Naive B cell (primary cell): ENCODE measurements at regions not wholly inside any gene's neighbourhood (a gene's known extent, or its start where the extent isn't known, plus 50 kb on each side); places are given as distances from the start of the nearest gene placed in this dataset.

Experiments
- ATAC-seq, 2 donors: fragments of 150-1000 bp; cut with Tn5 transposase; 2 replicates each; pipeline ENCODE4 v1.10.0; 2021; ENCODE audit warnings: low read depth in 2 of 2, mild to moderate bottlenecking in 2 of 2, moderate library complexity in 2 of 2
- DNase-seq: peaks from one replicate; pipeline ENCODE4 v3.0.0; 2022
- H3K27ac Mint-ChIP-seq, 6 donors: one replicate each; pipeline ENCODE4 v1.8.0; 2020 to 2022; ENCODE audit warnings: mild to moderate bottlenecking in 6 of 6, mixed read lengths in 6 of 6, moderate library complexity in 5 of 6, inconsistent platforms in 2 of 6
- H3K27me3 Mint-ChIP-seq, 3 donors: one replicate each; pipeline ENCODE4 v1.8.0; 2021 to 2022; ENCODE audit warnings: mixed read lengths in 3 of 3, mild to moderate bottlenecking in 1 of 3
- H3K36me3 Mint-ChIP-seq, 2 donors: one replicate each; pipeline ENCODE4 v1.8.0; 2020 to 2022; ENCODE audit warnings: mixed read lengths in 2 of 2, inconsistent platforms in 1 of 2, mild to moderate bottlenecking in 1 of 2
- H3K4me1 Mint-ChIP-seq, 3 donors: one replicate each; pipeline ENCODE4 v1.8.0; 2020 to 2022; ENCODE audit warnings: mixed read lengths in 3 of 3, inconsistent platforms in 1 of 3, mild to moderate bottlenecking in 1 of 3, moderate library complexity in 1 of 3
- H3K4me3 Mint-ChIP-seq, 8 donors: one replicate each; pipeline ENCODE4 v1.8.0; 2020 to 2022; ENCODE audit warnings: mild to moderate bottlenecking in 8 of 8, mixed read lengths in 8 of 8, moderate library complexity in 8 of 8, inconsistent platforms in 2 of 8
- H3K9me3 Mint-ChIP-seq, 7 donors: one replicate each; pipeline ENCODE4 v1.8.0; 2020 to 2022; ENCODE audit warnings: mixed read lengths in 7 of 7, mild to moderate bottlenecking in 5 of 7, inconsistent platforms in 2 of 7, moderate library complexity in 1 of 7

DNA sequence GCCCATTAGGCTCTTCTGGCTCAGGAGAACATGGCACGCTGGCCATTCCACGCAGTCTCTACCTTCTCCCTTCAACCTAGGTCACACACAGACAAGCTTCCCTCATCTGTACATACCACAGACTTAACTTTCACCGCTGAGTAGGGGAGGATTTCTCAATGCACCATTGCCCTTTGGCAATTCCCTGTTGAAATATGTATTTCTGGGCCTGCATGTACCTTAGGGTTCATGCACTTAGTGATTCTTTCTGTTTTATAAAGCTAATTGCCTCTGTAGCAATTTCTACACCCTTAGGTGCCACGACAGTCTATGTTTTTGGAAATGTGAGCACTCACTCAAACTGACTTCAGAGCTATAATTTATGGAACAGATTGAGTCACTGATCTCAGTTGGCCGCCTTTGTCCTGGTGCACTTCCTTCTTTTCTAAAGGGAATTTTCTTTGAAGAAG lies 253.8 kb upstream of the PRDM1 start:
- H3K4me3 Mint-ChIP-seq: no peak overlapping the region
- H3K36me3 Mint-ChIP-seq: no peaks in the 10 kb centered on the region
- H3K27me3 Mint-ChIP-seq: no peaks in the 10 kb centered on the region
- H3K4me1 Mint-ChIP-seq: peaks cover 9 to 30% (median 26%) of the 10 kb centered on the region in 3 donors
- DNase-seq (no peak), ATAC-seq (no peak)
- peak overlapping the region in 1 of 6 donors; percentile 11 for H3K27ac Mint-ChIP-seq
- no peaks in the 10 kb centered on the region for H3K9me3 Mint-ChIP-seq

DNA sequence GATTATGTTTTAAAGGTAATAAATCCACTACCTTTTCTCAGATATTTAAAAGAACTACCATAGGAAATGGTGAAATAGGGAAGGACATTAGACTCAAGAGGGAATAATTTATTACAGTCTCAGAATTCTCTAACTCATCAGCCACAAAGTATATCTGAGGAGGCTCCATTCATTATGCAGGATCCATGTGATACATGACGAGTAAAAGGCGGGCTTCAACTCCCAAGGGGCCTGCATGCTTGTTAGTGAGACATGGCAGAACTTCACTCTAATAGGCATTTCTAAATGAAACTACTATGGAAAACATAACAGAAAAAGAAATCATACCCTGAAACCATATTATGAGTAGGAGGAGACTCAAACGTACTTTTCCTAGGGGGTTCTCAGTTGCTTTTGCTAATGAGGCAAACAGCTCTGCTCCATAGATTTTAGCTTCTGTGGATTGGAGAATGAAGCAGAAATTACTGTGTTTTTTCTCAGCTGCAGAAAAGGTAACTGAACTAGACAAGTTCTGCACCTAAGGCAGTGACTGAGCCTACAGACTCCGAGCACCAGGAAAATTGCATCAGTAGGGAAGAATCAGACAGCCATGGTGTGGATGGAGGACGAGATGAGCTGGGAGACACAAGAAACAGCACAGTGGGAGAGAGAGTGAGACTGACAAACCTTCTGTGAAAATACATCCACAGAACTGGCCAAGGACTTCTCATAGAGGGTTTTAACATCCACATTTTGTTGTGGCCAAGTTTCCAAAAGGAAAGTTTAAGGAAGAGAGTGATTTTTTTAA lies 254.6 kb upstream of the PRDM1 start:
- no peak overlapping the region for H3K27ac Mint-ChIP-seq
- no peaks in the 10 kb centered on the region for H3K27me3 Mint-ChIP-seq
- ATAC-seq (no peak), DNase-seq (no peak)
- no peaks in the 10 kb centered on the region for H3K36me3 Mint-ChIP-seq
- H3K4me1 Mint-ChIP-seq: peaks cover 5 to 24% (median 22%) of the 10 kb centered on the region in 3 donors
- peaks cover 0 to 3% (median 0%) of the 10 kb centered on the region in 7 donors for H3K9me3 Mint-ChIP-seq
- H3K4me3 Mint-ChIP-seq: no peak overlapping the region

DNA sequence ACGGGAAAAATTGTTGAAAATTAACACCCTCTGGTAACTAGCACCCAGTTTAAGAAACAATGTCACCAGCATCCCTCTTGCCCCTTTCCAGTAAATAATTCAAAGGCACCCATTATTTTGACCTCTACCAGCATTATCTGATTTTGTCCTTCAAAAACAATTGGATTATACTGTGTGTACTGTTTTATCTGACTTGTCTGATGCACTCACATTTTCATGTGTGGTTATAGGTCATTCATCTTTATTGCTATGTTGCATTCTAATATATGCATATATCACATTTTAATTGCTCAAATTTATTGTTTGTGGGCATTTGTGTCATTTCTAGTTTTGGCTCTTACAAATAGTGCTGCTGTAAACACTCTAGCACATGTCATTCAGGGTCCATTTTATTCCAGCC lies 260.9 kb upstream of the PRDM1 start:
- Mint-ChIP-seq H3K27ac (peak overlapping the region in 1 of 6 donors; percentile 41), H3K27me3 (no peaks in the 10 kb centered on the region), H3K36me3 (peaks cover 0 to 3% of the 10 kb centered on the region in 2 donors), H3K4me1 (peaks cover 4 to 7% (median 5%) of the 10 kb centered on the region in 3 donors), H3K9me3 (peaks cover 0 to 8% (median 1%) of the 10 kb centered on the region in 7 donors), H3K4me3 (no peak overlapping the region)
- DNase-seq (no peak), ATAC-seq (no peak)

- Mint-ChIP-seq H3K36me3 (peaks cover 0 to 3% of the 10 kb centered on the region in 2 donors), H3K27me3 (no peaks in the 10 kb centered on the region), H3K4me1 (peaks cover 4 to 7% (median 5%) of the 10 kb centered on the region in 3 donors), H3K9me3 (peaks cover 0 to 8% (median 1%) of the 10 kb centered on the region in 7 donors), H3K4me3 (no peak overlapping the region), H3K27ac (peak overlapping the region in 1 of 6 donors; percentile 4)
- no peak for DNase-seq
- ATAC-seq: no peak
These were observed 261.4 kb upstream of the PRDM1 start for GRCh38 chr6:105824732-105825131.

DNA sequence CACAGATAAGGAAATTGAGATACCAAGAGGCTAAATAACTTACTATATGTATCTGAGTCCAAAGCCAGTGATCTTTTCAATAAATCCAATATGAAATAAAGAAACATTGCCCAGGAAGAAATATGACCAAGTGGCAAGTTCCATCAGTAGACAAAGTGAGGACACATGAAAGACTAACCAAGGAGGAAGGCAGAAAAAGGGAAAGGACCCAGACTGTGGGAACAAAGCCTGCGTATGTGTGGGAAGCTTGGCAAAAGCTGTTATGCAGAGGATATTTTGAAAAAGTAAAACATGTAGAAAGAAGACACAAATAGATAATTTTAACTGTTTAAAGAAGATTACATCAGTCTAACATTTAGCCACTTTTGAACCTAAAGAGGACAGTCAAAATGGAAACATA lies 264.4 kb upstream of the PRDM1 start:
- Mint-ChIP-seq H3K9me3 (peaks cover 0 to 7% (median 1%) of the 10 kb centered on the region in 7 donors), H3K4me1 (peaks cover 4 to 7% (median 5%) of the 10 kb centered on the region in 3 donors), H3K27me3 (no peaks in the 10 kb centered on the region), H3K36me3 (peaks cover 0 to 3% of the 10 kb centered on the region in 2 donors), H3K27ac (peak overlapping the region in 1 of 6 donors; percentile 36), H3K4me3 (no peak overlapping the region)
- no peak for DNase-seq
- no peak for ATAC-seq

- no peak for DNase-seq
- no peak overlapping the region for H3K4me3 Mint-ChIP-seq
- peaks cover 0 to 7% (median 1%) of the 10 kb centered on the region in 7 donors for H3K9me3 Mint-ChIP-seq
- no peak overlapping the region for H3K27ac Mint-ChIP-seq
- H3K27me3 Mint-ChIP-seq: peaks cover 0 to 7% (median 0%) of the 10 kb centered on the region in 3 donors
- peak in 1 of 2 donors; percentile 34 for ATAC-seq
- H3K4me1 Mint-ChIP-seq: peaks cover 4 to 7% (median 5%) of the 10 kb centered on the region in 3 donors
- peaks cover 0 to 3% of the 10 kb centered on the region in 2 donors for H3K36me3 Mint-ChIP-seq
These were observed 265.1 kb upstream of the PRDM1 start for GRCh38 chr6:105821027-105821426.

DNA sequence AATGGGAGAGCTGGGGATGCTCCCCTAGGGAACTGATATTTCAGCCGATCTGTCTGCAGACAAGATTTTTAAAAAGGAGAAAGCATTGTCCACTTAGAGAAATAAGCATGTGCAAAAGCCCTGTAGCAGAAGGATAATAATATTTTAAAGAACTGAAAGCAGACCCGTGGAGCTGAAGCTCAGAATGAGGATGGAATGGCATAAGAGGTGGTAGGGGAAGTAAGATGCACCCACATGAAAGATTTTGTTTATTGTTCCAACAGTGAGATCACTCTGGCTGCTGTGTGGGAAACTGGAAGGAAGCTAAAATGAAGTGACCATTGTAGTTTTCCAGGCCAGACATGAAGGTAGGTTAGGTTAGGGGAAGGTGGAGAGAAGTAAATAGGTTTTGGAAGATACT lies 266.4 kb upstream of the PRDM1 start:
- Mint-ChIP-seq H3K36me3 (peaks cover 0 to 3% of the 10 kb centered on the region in 2 donors), H3K4me1 (peaks cover 4 to 5% (median 5%) of the 10 kb centered on the region in 3 donors), H3K9me3 (peaks cover 0 to 7% (median 1%) of the 10 kb centered on the region in 7 donors), H3K27ac (peak overlapping the region in 1 of 6 donors; percentile 58), H3K27me3 (peaks cover 0 to 10% (median 0%) of the 10 kb centered on the region in 3 donors), H3K4me3 (no peak overlapping the region)
- no peak for DNase-seq
- no peak for ATAC-seq

DNA sequence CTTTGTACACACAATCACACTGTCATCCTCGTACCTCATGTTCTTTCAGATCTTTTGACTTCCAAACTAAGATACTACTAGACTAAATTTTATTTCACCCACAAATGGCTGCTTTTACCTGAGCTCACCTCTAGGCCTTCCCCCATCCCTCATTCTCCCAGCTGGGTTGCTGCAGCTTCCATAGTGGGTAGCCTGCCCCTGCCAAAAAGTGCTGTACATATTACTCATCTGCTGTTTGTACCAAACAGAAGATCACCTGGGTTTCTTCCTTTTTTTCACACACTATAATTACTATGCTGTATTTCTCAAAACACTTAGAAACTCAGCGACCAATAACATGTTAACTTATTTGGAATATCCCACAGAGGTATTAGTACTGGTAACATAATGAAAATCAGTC lies 267.6 kb upstream of the PRDM1 start:
- H3K27ac Mint-ChIP-seq: no peak overlapping the region
- DNase-seq: no peak
- H3K4me1 Mint-ChIP-seq: no peaks in the 10 kb centered on the region
- H3K36me3 Mint-ChIP-seq: peaks cover 0 to 3% of the 10 kb centered on the region in 2 donors
- no peak overlapping the region for H3K4me3 Mint-ChIP-seq
- no peak for ATAC-seq
- peaks cover 0 to 7% (median 1%) of the 10 kb centered on the region in 7 donors for H3K9me3 Mint-ChIP-seq
- H3K27me3 Mint-ChIP-seq: peaks cover 0 to 10% (median 0%) of the 10 kb centered on the region in 3 donors

DNA sequence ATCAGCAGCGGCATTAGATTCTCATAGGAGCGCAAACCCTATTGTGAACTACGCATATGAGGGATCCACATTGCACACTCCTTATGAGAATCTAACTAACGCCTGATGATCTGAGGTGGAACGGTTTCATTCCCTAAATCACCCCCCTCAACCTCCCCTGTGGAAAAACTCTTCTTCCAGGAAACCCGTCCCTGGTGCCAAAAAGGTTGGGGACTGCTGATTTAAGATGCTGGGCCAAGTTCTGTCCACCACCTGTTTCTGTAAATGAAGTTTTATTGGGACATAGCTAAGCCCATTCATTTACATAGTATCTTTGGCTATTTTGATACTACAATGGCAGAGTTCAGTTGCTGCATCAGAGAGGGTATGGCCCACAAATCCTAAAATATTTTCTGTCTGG lies 268.2 kb upstream of the PRDM1 start:
- ATAC-seq (no peak), DNase-seq (no peak)
- no peak overlapping the region for H3K4me3 Mint-ChIP-seq
- no peaks in the 10 kb centered on the region for H3K4me1 Mint-ChIP-seq
- peaks cover 0 to 10% (median 0%) of the 10 kb centered on the region in 3 donors for H3K27me3 Mint-ChIP-seq
- H3K9me3 Mint-ChIP-seq: peaks cover 0 to 7% (median 1%) of the 10 kb centered on the region in 7 donors
- no peak overlapping the region for H3K27ac Mint-ChIP-seq
- peaks cover 0 to 3% of the 10 kb centered on the region in 2 donors for H3K36me3 Mint-ChIP-seq

GRCh38 chr6:105817370-105817769 lies 268.8 kb upstream of the PRDM1 start:
- Mint-ChIP-seq H3K9me3 (peaks cover 0 to 4% (median 1%) of the 10 kb centered on the region in 7 donors), H3K27me3 (peaks cover 0 to 10% (median 0%) of the 10 kb centered on the region in 3 donors), H3K4me1 (no peaks in the 10 kb centered on the region), H3K36me3 (no peaks in the 10 kb centered on the region), H3K27ac (peak overlapping the region in 1 of 6 donors; percentile 28), H3K4me3 (no peak overlapping the region)
- ATAC-seq (no peak), DNase-seq (no peak)

GRCh38 chr6:105816847-105817246 lies 269.3 kb upstream of the PRDM1 start:
- no peak overlapping the region for H3K4me3 Mint-ChIP-seq
- no peak overlapping the region for H3K27ac Mint-ChIP-seq
- H3K4me1 Mint-ChIP-seq: no peaks in the 10 kb centered on the region
- no peaks in the 10 kb centered on the region for H3K36me3 Mint-ChIP-seq
- ATAC-seq: no peak
- DNase-seq: no peak
- H3K9me3 Mint-ChIP-seq: peaks cover 0 to 2% (median 0%) of the 10 kb centered on the region in 7 donors
- peaks cover 0 to 10% (median 0%) of the 10 kb centered on the region in 3 donors for H3K27me3 Mint-ChIP-seq

- DNase-seq: no peak
- H3K36me3 Mint-ChIP-seq: no peaks in the 10 kb centered on the region
- H3K4me3 Mint-ChIP-seq: no peak overlapping the region
- H3K27me3 Mint-ChIP-seq: peaks cover 0 to 10% (median 0%) of the 10 kb centered on the region in 3 donors
- H3K27ac Mint-ChIP-seq: no peak overlapping the region
- no peaks in the 10 kb centered on the region for H3K4me1 Mint-ChIP-seq
- no peak for ATAC-seq
- no peaks in the 10 kb centered on the region for H3K9me3 Mint-ChIP-seq
These were observed 270.2 kb upstream of the PRDM1 start for GRCh38 chr6:105815661-105816555.

DNA sequence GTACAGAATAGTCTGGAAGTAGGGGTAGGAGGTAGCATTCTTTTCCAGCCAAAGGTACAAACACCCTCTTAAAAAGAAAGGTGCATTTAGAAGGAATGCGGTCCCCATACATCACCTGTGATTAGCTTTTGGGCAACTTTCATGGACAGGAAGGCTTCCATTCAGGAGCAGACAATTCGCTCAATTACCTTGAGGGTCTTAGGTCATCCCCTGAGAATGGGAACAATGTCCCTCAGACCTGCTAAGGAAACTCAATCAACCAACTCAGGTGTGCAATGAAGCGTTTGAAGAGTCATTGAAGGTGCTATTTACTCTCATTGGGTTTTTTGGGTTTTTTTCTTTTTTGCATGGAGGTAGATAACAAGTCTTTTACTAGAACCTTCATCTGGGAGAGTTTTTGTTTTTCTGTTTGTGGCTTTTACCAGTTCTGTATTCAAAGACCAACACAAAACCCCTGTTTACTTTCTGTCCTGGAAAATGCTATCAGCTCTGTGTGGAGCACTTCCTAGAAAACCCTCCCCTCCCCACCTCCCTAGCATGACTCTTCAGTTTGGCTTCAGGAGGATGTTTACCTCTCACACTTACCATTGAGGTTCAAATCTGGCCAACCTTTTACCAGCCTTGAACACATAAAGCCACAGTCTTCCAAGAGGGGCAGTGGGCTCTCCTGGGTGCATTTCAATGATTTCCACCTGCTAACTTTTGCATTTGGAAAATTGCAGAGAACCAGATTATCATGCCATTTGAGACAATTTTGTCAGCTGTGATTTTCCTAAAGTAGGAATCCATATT lies 271.2 kb upstream of the PRDM1 start:
- H3K27me3 Mint-ChIP-seq: peaks cover 0 to 16% (median 0%) of the 10 kb centered on the region in 3 donors
- H3K36me3 Mint-ChIP-seq: no peaks in the 10 kb centered on the region
- ATAC-seq (no peak), DNase-seq (no peak)
- H3K4me1 Mint-ChIP-seq: peaks cover 0 to 3% (median 0%) of the 10 kb centered on the region in 3 donors
- H3K4me3 Mint-ChIP-seq: no peak overlapping the region
- no peaks in the 10 kb centered on the region for H3K9me3 Mint-ChIP-seq
- peak overlapping the region in 1 of 6 donors; percentile 30 for H3K27ac Mint-ChIP-seq
